GM12891 (cell line): ENCODE measurements at regions not wholly inside any gene's neighbourhood (a gene's known extent, or its start where the extent isn't known, plus 50 kb on each side); places are given as distances from the start of the nearest gene placed in this dataset.
"Not testable (repeated sequence)": the region's sequence is repeated elsewhere in the genome, so short reads cannot be mapped to it uniquely, and the experiment has no call there.

Experiments
- POLR2A ChIP-seq: IDR thresholded peaks from 2 replicates; pipeline ENCODE4 v1.6.1; 2011; ENCODE audit warnings: low read depth, low read length, control low read depth
- POLR2AphosphoS5 ChIP-seq: IDR thresholded peaks from 2 replicates; pipeline ENCODE4 v1.6.1; 2011; ENCODE audit warnings: low read depth, low read length, control low read depth
- POU2F2 ChIP-seq: IDR thresholded peaks from 2 replicates; pipeline ENCODE4 v1.6.1; 2011; ENCODE audit warnings: low read depth, mild to moderate bottlenecking, control low read depth, low read length, moderate library complexity
- SPI1 ChIP-seq: IDR thresholded peaks from 2 replicates; pipeline ENCODE4 v1.6.1; 2011; ENCODE audit warnings: low read depth, low read length, control low read depth
- TAF1 ChIP-seq: IDR thresholded peaks from 2 replicates; pipeline ENCODE4 v1.6.1; 2011; ENCODE audit warnings: low read depth, low read length, control low read depth

DNA sequence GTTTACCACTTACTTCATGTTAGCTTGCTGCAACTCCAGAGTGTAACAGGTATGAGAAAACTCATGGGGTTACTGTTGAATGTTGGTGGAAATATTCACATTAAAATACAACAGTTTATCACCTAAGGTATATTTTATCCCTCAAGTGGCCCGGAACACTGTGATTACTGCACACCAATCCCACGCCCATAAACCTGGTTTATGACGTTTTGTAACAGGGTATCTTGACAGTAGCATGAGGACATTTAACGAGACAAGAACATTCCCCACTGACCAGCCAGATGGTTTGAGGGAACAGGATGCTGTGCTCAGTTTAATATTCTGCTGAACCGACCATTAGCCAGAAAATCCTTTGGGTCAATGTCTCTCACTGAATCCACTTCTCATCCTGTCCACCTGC lies 98.3 kb upstream of the DRD5 start:
- not testable (repeated sequence) for TF ChIP-seq SPI1, TAF1, POU2F2, POLR2AphosphoS5, POLR2A
